Bone marrow (tissue), 2 donors: ENCODE measurements at regions not wholly inside any gene's neighbourhood (a gene's known extent, or its start where the extent isn't known, plus 50 kb on each side); places are given as distances from the start of the nearest gene placed in this dataset.

Source experiments
- DNase-seq, 2 donors: peaks; one replicate each; lab custom pipeline; 2025; lab: John Stamatoyannopoulos, UW

GRCh38 chr13:82374719-82375118 is 1507.6 kb downstream of the SLITRK1 start:
- no peak for DNase-seq

- no peak for DNase-seq
Observed at GRCh38 chr13:82370316-82370715, 1512.0 kb downstream of the SLITRK1 start.

GRCh38 chr13:82364525-82364924 is 1517.7 kb downstream of the SLITRK1 start:
- DNase-seq = no peak

- no peak for DNase-seq
Observed at GRCh38 chr13:82358284-82358683, 1524.0 kb downstream of the SLITRK1 start.

GRCh38 chr13:82356667-82357410 is 1525.4 kb downstream of the SLITRK1 start:
- no peak for DNase-seq

- DNase-seq = no peak
Observed at GRCh38 chr13:82344867-82345266, 1537.4 kb downstream of the SLITRK1 start.

GRCh38 chr13:82341116-82341515 is 1541.2 kb downstream of the SLITRK1 start:
- DNase-seq = no peak

- DNase-seq = no peak
Observed at GRCh38 chr13:82330499-82330898, 1551.8 kb downstream of the SLITRK1 start.

GRCh38 chr13:82323101-82323500 is 1559.2 kb downstream of the SLITRK1 start:
- DNase-seq = no peak

GRCh38 chr13:82305588-82305987 is 1576.7 kb downstream of the SLITRK1 start:
- DNase-seq = no peak

- DNase-seq = no peak
Observed at GRCh38 chr13:82298106-82298505, 1584.2 kb downstream of the SLITRK1 start.

GRCh38 chr13:82294226-82294625 is 1588.0 kb downstream of the SLITRK1 start:
- no peak for DNase-seq

GRCh38 chr13:82292334-82292733 is 1589.9 kb downstream of the SLITRK1 start:
- DNase-seq = no peak

GRCh38 chr13:82291852-82292251 is 1590.4 kb downstream of the SLITRK1 start:
- no peak for DNase-seq

GRCh38 chr13:82275644-82276043 is 1606.6 kb downstream of the SLITRK1 start:
- DNase-seq = no peak

GRCh38 chr13:82259284-82259683 is 1623.0 kb downstream of the SLITRK1 start:
- DNase-seq = no peak

GRCh38 chr13:82257790-82258507 is 1624.3 kb downstream of the SLITRK1 start:
- no peak for DNase-seq

- DNase-seq = no peak
Observed at GRCh38 chr13:82248762-82249161, 1633.5 kb downstream of the SLITRK1 start.

- DNase-seq = no peak
Observed at GRCh38 chr13:82245860-82246259, 1636.4 kb downstream of the SLITRK1 start.

- no peak for DNase-seq
Observed at GRCh38 chr13:82224806-82225205, 1657.5 kb downstream of the SLITRK1 start.

GRCh38 chr13:82221621-82222020 is 1660.7 kb downstream of the SLITRK1 start:
- DNase-seq = no peak

GRCh38 chr13:82220641-82221040 is 1661.6 kb downstream of the SLITRK1 start:
- no peak for DNase-seq

GRCh38 chr13:82216165-82216564 is 1666.1 kb downstream of the SLITRK1 start:
- no peak for DNase-seq

- DNase-seq = no peak
Observed at GRCh38 chr13:82214341-82214740, 1667.9 kb downstream of the SLITRK1 start.
